Heart left ventricle (tissue), 16 donors: ENCODE measurements at regions not wholly inside any gene's neighbourhood (a gene's known extent, or its start where the extent isn't known, plus 50 kb on each side); places are given as distances from the start of the nearest gene placed in this dataset.

Source experiments
- ATAC-seq, 4 donors: fragments of 200-7000 bp; cut with Tn5 transposase; one replicate each; pipeline ENCODE4 v1.9.1; 2020 to 2022; ENCODE audit warnings: moderate library complexity in 4 of 4, mild to moderate bottlenecking in 3 of 4, moderate number of reproducible peaks in 1 of 4
- DNase-seq, 5 donors: peaks; one replicate each; pipeline ENCODE4 v3.0.0-alpha.2; 2020
- H3K27ac ChIP-seq, 12 donors: fragments of 200-600 bp; sonication (generic) in 4 of 12; one replicate each; pipeline versions ENCODE4 v1.5.0 to v1.8.0; 2016 to 2022; ENCODE audit warnings: mild to moderate bottlenecking in 2 of 12
- H3K27me3 ChIP-seq, 9 donors: fragments of 200-600 bp; sonication (generic) in 2 of 9; one replicate each; pipeline versions ENCODE4 v1.5.1 to v1.8.0; 2016 to 2022; ENCODE audit warnings: mild to moderate bottlenecking in 3 of 9
- H3K36me3 ChIP-seq, 9 donors: fragments of 200-600 bp; sonication (generic) in 2 of 9; one replicate each; pipeline versions ENCODE4 v1.5.0 to v1.8.0; 2018 to 2022; ENCODE audit warnings: mild to moderate bottlenecking in 2 of 9
- H3K4me1 ChIP-seq, 12 donors: fragments of 200-600 bp; sonication (generic) in 4 of 12; one replicate each; pipeline versions ENCODE4 v1.5.0 to v1.8.0; 2016 to 2022; ENCODE audit warnings: mild to moderate bottlenecking in 3 of 12
- H3K4me3 ChIP-seq, 12 donors: fragments of 200-600 bp; sonication (generic) in 4 of 12; one replicate each; pipeline versions ENCODE4 v1.5.0 to v1.8.0; 2017 to 2022; ENCODE audit warnings: mild to moderate bottlenecking in 9 of 12, moderate library complexity in 4 of 12
- H3K9me3 ChIP-seq, 12 donors: fragments of 200-600 bp; sonication (generic) in 4 of 12; one replicate each; pipeline versions ENCODE4 v1.5.0 to v1.8.0; 2016 to 2022; ENCODE audit warnings: mild to moderate bottlenecking in 1 of 12
- CTCF ChIP-seq, 12 donors: fragments of 200-600 bp; sonication (generic) in 4 of 12; IDR thresholded peaks; one replicate each; pipeline versions ENCODE4 v1.5.0 to v1.8.0; 2018 to 2022; ENCODE audit warnings: antibody characterized with exemption in 12 of 12, mild to moderate bottlenecking in 5 of 12
- POLR2A ChIP-seq, 2 donors: fragments of 450-650 bp; IDR thresholded peaks; one replicate each; pipeline ENCODE4 v1.6.1; 2017; ENCODE audit warnings: antibody characterized with exemption in 2 of 2, mild to moderate bottlenecking in 2 of 2, moderate library complexity in 2 of 2
- WGBS, 4 donors: extraction: QIAGEN DNeasy Blood & Tissue Kit in 2 of 4; methylation state at CpG; one replicate each; pipeline versions ENCODE4 v1.1.5 to v1.1.7; 2013 to 2018; 5-methylcytosine and 5-hydroxymethylcytosine counted together
- intact Hi-C, 10 donors: fragments of 100-400 bp; cut with DNase I; formaldehyde crosslinking; loops; one replicate each; pipeline versions ENCODE4 v1.11.1 to v1.14.2; 2022
- donor health status: ischemic (EF 13 %, LVEDD 7.1; RV severe dilation, severe dysfunction).
- donor health status: healthy with polysubstance abuse.
- donor health status: DM: no; HTN: yes; CAD: no.
- donor health status: DM: no; HTN: no; CAD: no.
- donor health status: ischemic (EF 25% LVEDD 6.9; RV normal size, moderate dysfunction).
- donor health status: ischemic (EF 25% LVEDD 5.7; RV mildly dilated, moderate dysfunction).
- donor health status: healthy.
- donor health status: DM: yes; HTN: yes; CAD: no.
- donor health status: ischemic (EF 35%, LVEDD 5.7; RV mildly dilated, moderate dysfunction).
- donor health status: nonischemic (EF 11% LVEDD 7.7; RV severe dilation, severe dysfunction).
- donor health status: DM: yes; HTN: yes; CAD: no.
- donor health status: PGD.
- donor health status: ischemic (EF 29% LVEDD 5.4; RV normal size, mild dysfunction).
- donor health status: nonischemic (EF 23%, LVEDD 6.1; RV moderate dilation, normal function).

GRCh38 chr13:78298657-78299056, 304.7 kb downstream of the POU4F1 start:
- Histone ChIP-seq H3K27ac (no peak overlapping the region), H3K4me3 (no peak overlapping the region), H3K27me3 (no peaks in the 10 kb centered on the region), H3K4me1 (no peaks in the 10 kb centered on the region), H3K9me3 (no peaks in the 10 kb centered on the region), H3K36me3 (no peaks in the 10 kb centered on the region)
- intact Hi-C loops, result no loop called here
- no peak for ATAC-seq
- DNase-seq, result no peak
- TF ChIP-seq CTCF (IDR thresholded peaks at IDR 0.05) (no peak), POLR2A (IDR thresholded peaks at IDR 0.05) (no peak)
- 55 to 59% (median 56%) methylated on average over 1 of the region's 1 CpG for WGBS, 4 donors

- no peaks in the 10 kb centered on the region for H3K4me1 ChIP-seq
- H3K36me3 ChIP-seq, result no peaks in the 10 kb centered on the region
- intact Hi-C loops, result no loop called here
- peaks cover 0 to 27% (median 8%) of the 10 kb centered on the region in 12 donors for H3K9me3 ChIP-seq
- WGBS, 4 donors, result 44 to 67% (median 54%) methylated on average over 1 of the region's 1 CpG
- H3K4me3 ChIP-seq, result no peak overlapping the region
- ATAC-seq (no peak), DNase-seq (no peak)
- H3K27me3 ChIP-seq, result no peaks in the 10 kb centered on the region
- H3K27ac ChIP-seq, result no peak overlapping the region
- TF ChIP-seq CTCF (IDR thresholded peaks at IDR 0.05) (no peak), POLR2A (IDR thresholded peaks at IDR 0.05) (no peak)
Observed at GRCh38 chr13:78286748-78287147, 316.6 kb downstream of the POU4F1 start.

GRCh38 chr13:78265098-78265497, 338.3 kb downstream of the POU4F1 start:
- H3K4me3 ChIP-seq, result no peak overlapping the region
- no peak overlapping the region for H3K27ac ChIP-seq
- TF ChIP-seq POLR2A (IDR thresholded peaks at IDR 0.05) (no peak), CTCF (IDR thresholded peaks at IDR 0.05) (no peak)
- DNase-seq, result no peak
- intact Hi-C loops, result no loop called here
- peaks cover 0 to 16% (median 0%) of the 10 kb centered on the region in 12 donors for H3K9me3 ChIP-seq
- no peaks in the 10 kb centered on the region for H3K36me3 ChIP-seq
- no peaks in the 10 kb centered on the region for H3K27me3 ChIP-seq
- no peaks in the 10 kb centered on the region for H3K4me1 ChIP-seq
- 77 to 80% (median 78%) methylated on average over 4 of the region's 4 CpGs for WGBS, 4 donors
- no peak for ATAC-seq

GRCh38 chr13:78258304-78258703, 339.7 kb upstream of the EDNRB start:
- intact Hi-C loops, result no loop called here
- ATAC-seq (no peak), DNase-seq (no peak)
- Histone ChIP-seq H3K27me3 (no peaks in the 10 kb centered on the region), H3K27ac (no peak overlapping the region), H3K36me3 (no peaks in the 10 kb centered on the region), H3K9me3 (peaks cover 0 to 11% (median 0%) of the 10 kb centered on the region in 12 donors), H3K4me1 (no peaks in the 10 kb centered on the region), H3K4me3 (no peak overlapping the region)
- 62 to 75% (median 68%) methylated on average over 3 of the region's 3 CpGs for WGBS, 4 donors
- TF ChIP-seq POLR2A (IDR thresholded peaks at IDR 0.05) (no peak), CTCF (IDR thresholded peaks at IDR 0.05) (no peak)
